ENCODE measurements at regions not wholly inside any gene's neighbourhood (a gene's known extent, or its start where the extent isn't known, plus 50 kb on each side); places are given as distances from the start of the nearest gene placed in this dataset.

DNA sequence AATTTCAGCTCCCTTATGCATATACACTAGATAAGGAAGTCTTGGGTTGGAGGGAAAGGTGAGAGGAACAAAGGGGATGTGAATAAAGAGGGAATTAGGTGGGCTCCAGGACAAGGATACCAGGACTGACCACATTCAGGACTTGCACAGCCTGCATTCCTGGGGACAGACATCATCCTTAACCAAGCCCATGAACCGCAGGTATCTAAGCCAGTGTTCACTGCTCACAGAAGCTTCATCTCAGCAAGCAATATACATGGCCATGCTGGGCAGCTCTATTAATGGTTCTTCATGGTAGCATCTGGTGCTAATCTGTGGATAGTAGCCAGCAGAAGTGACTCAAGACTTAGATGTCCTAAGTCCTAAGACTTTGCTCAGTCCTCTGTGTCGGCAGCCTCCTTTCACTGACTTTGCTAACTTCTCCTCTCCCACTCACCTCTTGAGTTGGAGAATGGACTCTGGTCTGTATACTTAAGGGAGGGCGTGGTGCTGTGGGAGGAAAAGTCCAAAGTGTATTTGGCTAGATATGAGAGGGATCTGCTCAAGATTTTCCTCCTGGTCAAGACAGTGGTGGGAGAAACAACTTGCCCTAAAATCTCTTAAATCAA, 136.1 kb downstream of the ASCL1 start:
- peaks cover 0 to 11% of the 10 kb centered on the region in 2 donors for H3K27me3 Mint-ChIP-seq
- Histone ChIP-seq H3K4me3 (ENCODE audit: control insufficient read depth in 1 of 2, extremely low read depth in 1 of 2, low read length in 1 of 2) (no peak overlapping the region), H3K4me1 (ENCODE audit: control insufficient read depth in 1 of 2, extremely low read depth in 1 of 2, insufficient read depth in 2 of 2, low read length in 2 of 2) (no peaks in the 10 kb centered on the region), H3K27me3 (replicated peaks in 1 of 2; ENCODE audit: control insufficient read depth in 2 of 2, extremely low read depth in 1 of 2, insufficient read depth in 2 of 2, low read length in 1 of 2) (no peaks in the 10 kb centered on the region), H3K9me3 (no peaks in the 10 kb centered on the region), H3K27ac (ENCODE audit: low read length) (no peak overlapping the region), H3K36me3 (ENCODE audit: control insufficient read depth in 2 of 2, extremely low read depth in 1 of 2, insufficient read depth in 1 of 2, low read length in 1 of 2) (no peaks in the 10 kb centered on the region)
- H3K9me3 Mint-ChIP-seq, result peaks cover 0 to 7% (median 6%) of the 10 kb centered on the region in 3 donors
- ChIA-PET POLR2A (no interaction called here), CTCF (no interaction called here)
- no peaks in the 10 kb centered on the region for H3K36me3 Mint-ChIP-seq
- H3K4me1 Mint-ChIP-seq, result no peaks in the 10 kb centered on the region
- H3K4me3 Mint-ChIP-seq, result no peak overlapping the region
- ATAC-seq (replicated peaks in 1 of 4) (no peak), DNase-seq (no peak)
- H3K27ac Mint-ChIP-seq, result no peak overlapping the region
- WGBS (ENCODE audit: insufficient coverage), result no CpG with 5 or more reads among the region's 3 CpGs

DNA sequence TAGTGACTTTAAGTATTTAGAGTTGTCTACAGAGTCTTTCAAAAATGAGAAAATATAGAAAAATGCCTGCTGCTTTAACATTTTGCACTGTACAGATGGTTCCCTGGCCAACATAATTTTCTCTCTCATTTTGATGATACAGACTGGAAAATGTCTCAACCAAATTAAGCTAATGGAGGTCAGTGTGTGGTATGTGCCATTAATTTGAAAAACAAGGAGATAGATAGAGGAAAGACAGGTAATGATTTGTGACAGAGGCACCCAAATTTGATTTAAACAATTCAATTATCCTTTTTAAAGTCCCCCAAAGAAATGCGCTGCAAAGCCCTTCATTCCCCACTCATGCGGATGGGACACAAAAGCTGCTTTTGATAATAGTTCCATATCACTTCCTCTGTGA, 140.0 kb downstream of the ASCL1 start:
- Histone ChIP-seq H3K27me3 (replicated peaks in 1 of 2; ENCODE audit: control insufficient read depth in 2 of 2, extremely low read depth in 1 of 2, insufficient read depth in 2 of 2, low read length in 1 of 2) (peaks cover 0 to 5% of the 10 kb centered on the region in 2 experiments), H3K27ac (ENCODE audit: low read length) (no peak overlapping the region), H3K4me1 (ENCODE audit: control insufficient read depth in 1 of 2, extremely low read depth in 1 of 2, insufficient read depth in 2 of 2, low read length in 2 of 2) (no peaks in the 10 kb centered on the region), H3K9me3 (no peaks in the 10 kb centered on the region), H3K36me3 (ENCODE audit: control insufficient read depth in 2 of 2, extremely low read depth in 1 of 2, insufficient read depth in 1 of 2, low read length in 1 of 2) (no peaks in the 10 kb centered on the region), H3K4me3 (ENCODE audit: control insufficient read depth in 1 of 2, extremely low read depth in 1 of 2, low read length in 1 of 2) (no peak overlapping the region)
- Mint-ChIP-seq H3K27me3 (peaks cover 0 to 11% of the 10 kb centered on the region in 2 donors), H3K36me3 (no peaks in the 10 kb centered on the region), H3K9me3 (peaks cover 0 to 7% (median 6%) of the 10 kb centered on the region in 3 donors), H3K4me3 (no peak overlapping the region), H3K4me1 (no peaks in the 10 kb centered on the region), H3K27ac (no peak overlapping the region)
- WGBS (ENCODE audit: insufficient coverage), result no CpG with 5 or more reads among the region's 2 CpGs
- no peak for ATAC-seq (replicated peaks in 1 of 4)
- CTCF ChIA-PET, result no interaction called here
- DNase-seq, result no peak
- POLR2A ChIA-PET, result no interaction called here

DNA sequence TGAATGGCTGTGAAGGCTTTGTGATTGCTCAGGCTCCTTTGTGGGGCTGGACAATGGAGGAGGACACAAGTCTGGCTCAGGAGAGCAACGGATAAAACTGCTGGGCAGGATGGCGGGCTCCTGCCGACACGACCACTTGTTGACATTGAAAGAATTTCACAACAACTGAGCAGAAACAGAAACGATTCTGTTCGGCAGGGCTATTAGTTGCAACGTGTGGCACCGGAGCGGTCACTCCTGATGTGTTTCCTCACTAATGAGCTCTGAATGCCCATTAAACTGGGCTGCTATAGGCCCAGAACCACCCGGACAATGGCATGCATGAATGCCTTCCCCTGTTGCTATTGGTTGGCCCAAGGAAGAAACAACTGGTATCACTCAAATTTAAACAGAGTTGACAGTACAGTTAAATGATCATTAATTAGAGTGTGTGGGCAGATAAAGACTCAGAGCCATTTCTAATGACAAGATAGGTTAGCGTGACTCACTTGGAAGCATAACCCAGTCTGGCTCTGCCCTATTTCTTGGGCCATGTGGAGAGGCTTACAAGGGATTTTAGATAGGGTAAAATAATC, 142.9 kb downstream of the ASCL1 start:
- Mint-ChIP-seq H3K27me3 (peaks cover 4 to 20% of the 10 kb centered on the region in 2 donors), H3K4me1 (no peaks in the 10 kb centered on the region), H3K36me3 (no peaks in the 10 kb centered on the region), H3K9me3 (peaks cover 0 to 3% (median 3%) of the 10 kb centered on the region in 3 donors), H3K4me3 (no peak overlapping the region), H3K27ac (no peak overlapping the region)
- POLR2A ChIA-PET, result no interaction called here
- H3K27me3 ChIP-seq (replicated peaks in 1 of 2; ENCODE audit: control insufficient read depth in 2 of 2, extremely low read depth in 1 of 2, insufficient read depth in 2 of 2, low read length in 1 of 2), result peaks cover 0 to 5% of the 10 kb centered on the region in 2 experiments
- WGBS (ENCODE audit: insufficient coverage), result 89% methylated on average over 11 of the region's 11 CpGs
- ATAC-seq (replicated peaks in 1 of 4) (no peak), DNase-seq (no peak)
- H3K27ac ChIP-seq (ENCODE audit: low read length), result no peak overlapping the region
- no peaks in the 10 kb centered on the region for H3K4me1 ChIP-seq (ENCODE audit: control insufficient read depth in 1 of 2, extremely low read depth in 1 of 2, insufficient read depth in 2 of 2, low read length in 2 of 2)
- CTCF ChIA-PET, result no interaction called here
- no peaks in the 10 kb centered on the region for H3K9me3 ChIP-seq
- no peaks in the 10 kb centered on the region for H3K36me3 ChIP-seq (ENCODE audit: control insufficient read depth in 2 of 2, extremely low read depth in 1 of 2, insufficient read depth in 1 of 2, low read length in 1 of 2)
- no peak overlapping the region for H3K4me3 ChIP-seq (ENCODE audit: control insufficient read depth in 1 of 2, extremely low read depth in 1 of 2, low read length in 1 of 2)

DNA sequence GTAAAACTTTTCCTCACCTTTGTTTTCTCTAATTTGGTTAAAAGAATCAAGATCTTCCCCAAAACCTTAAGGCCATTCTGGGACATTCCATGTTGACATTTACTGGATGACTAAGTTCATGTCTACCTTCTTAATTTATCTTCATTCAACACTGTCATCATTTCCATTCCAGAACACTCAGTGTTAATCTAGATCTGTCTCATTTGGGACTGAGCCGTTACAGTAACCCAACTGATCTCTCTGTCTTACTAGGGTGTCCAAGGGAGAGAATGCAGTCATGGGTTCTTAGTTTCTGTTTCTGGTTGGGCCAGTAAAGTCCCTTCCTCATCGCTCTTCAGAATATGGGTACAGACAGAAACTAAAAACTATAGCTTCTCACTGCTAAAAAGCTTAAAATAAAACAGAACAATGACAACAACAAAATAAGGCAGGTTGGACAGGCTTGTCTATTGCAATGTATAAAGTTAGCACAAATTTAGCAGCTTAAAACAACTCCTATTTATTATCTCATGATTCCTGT, 144.8 kb downstream of the ASCL1 start:
- no CpG with 5 or more reads among the region's 2 CpGs for WGBS (ENCODE audit: insufficient coverage)
- no peaks in the 10 kb centered on the region for H3K9me3 Mint-ChIP-seq
- no peak overlapping the region for H3K27ac Mint-ChIP-seq
- POLR2A ChIA-PET, result no interaction called here
- H3K9me3 ChIP-seq, result no peaks in the 10 kb centered on the region
- H3K4me3 ChIP-seq (ENCODE audit: control insufficient read depth in 1 of 2, extremely low read depth in 1 of 2, low read length in 1 of 2), result no peak overlapping the region
- peaks cover 0 to 5% of the 10 kb centered on the region in 2 experiments for H3K27me3 ChIP-seq (replicated peaks in 1 of 2; ENCODE audit: control insufficient read depth in 2 of 2, extremely low read depth in 1 of 2, insufficient read depth in 2 of 2, low read length in 1 of 2)
- H3K27me3 Mint-ChIP-seq, result peaks cover 4 to 20% of the 10 kb centered on the region in 2 donors
- H3K36me3 ChIP-seq (ENCODE audit: control insufficient read depth in 2 of 2, extremely low read depth in 1 of 2, insufficient read depth in 1 of 2, low read length in 1 of 2), result no peaks in the 10 kb centered on the region
- CTCF ChIA-PET, result no interaction called here
- no peak overlapping the region for H3K27ac ChIP-seq (ENCODE audit: low read length)
- H3K4me1 Mint-ChIP-seq, result no peaks in the 10 kb centered on the region
- no peaks in the 10 kb centered on the region for H3K36me3 Mint-ChIP-seq
- ATAC-seq (replicated peaks in 1 of 4) (no peak), DNase-seq (no peak)
- H3K4me1 ChIP-seq (ENCODE audit: control insufficient read depth in 1 of 2, extremely low read depth in 1 of 2, insufficient read depth in 2 of 2, low read length in 2 of 2), result no peaks in the 10 kb centered on the region
- no peak overlapping the region for H3K4me3 Mint-ChIP-seq

DNA sequence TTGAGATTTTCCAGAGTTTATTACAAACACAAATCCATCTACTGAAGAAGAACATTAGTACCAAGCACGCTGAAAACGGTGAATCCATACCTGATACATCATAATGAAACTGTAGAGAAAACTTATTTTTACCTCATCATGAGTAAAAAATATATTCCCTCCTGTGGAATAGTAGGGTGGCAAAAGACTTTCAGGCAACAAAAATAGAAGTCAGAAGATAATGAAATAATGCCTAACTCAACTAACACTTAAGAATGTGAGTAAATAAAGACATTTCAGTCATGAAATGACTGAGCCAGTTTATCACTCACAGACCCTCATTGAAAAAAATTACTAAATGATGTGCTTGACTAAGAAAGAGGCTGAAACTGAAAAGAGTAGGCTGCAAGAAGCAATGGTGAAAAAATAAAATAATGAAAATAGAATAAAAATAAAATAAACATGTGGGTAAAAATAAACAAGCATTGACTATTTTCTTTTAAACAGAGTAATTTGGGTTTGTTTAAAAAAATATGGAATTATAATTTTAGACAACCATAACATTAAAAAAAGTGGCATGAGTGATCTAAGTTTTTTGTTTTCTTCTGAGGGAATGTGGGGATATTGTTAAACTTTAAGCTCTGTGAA, 148.6 kb downstream of the ASCL1 start:
- H3K27ac ChIP-seq (ENCODE audit: low read length), result no peak overlapping the region
- ChIA-PET CTCF (no interaction called here), POLR2A (no interaction called here)
- DNase-seq, result no peak
- Mint-ChIP-seq H3K4me1 (no peaks in the 10 kb centered on the region), H3K9me3 (no peaks in the 10 kb centered on the region), H3K27me3 (peaks cover 4 to 20% of the 10 kb centered on the region in 2 donors), H3K36me3 (no peaks in the 10 kb centered on the region), H3K4me3 (no peak overlapping the region), H3K27ac (no peak overlapping the region)
- H3K9me3 ChIP-seq, result no peaks in the 10 kb centered on the region
- no peaks in the 10 kb centered on the region for H3K4me1 ChIP-seq (ENCODE audit: control insufficient read depth in 1 of 2, extremely low read depth in 1 of 2, insufficient read depth in 2 of 2, low read length in 2 of 2)
- no peaks in the 10 kb centered on the region for H3K27me3 ChIP-seq (replicated peaks in 1 of 2; ENCODE audit: control insufficient read depth in 2 of 2, extremely low read depth in 1 of 2, insufficient read depth in 2 of 2, low read length in 1 of 2)
- no CpG with 5 or more reads among the region's 2 CpGs for WGBS (ENCODE audit: insufficient coverage)
- no peaks in the 10 kb centered on the region for H3K36me3 ChIP-seq (ENCODE audit: control insufficient read depth in 2 of 2, extremely low read depth in 1 of 2, insufficient read depth in 1 of 2, low read length in 1 of 2)
- ATAC-seq (replicated peaks in 1 of 4), result no peak
- no peak overlapping the region for H3K4me3 ChIP-seq (ENCODE audit: control insufficient read depth in 1 of 2, extremely low read depth in 1 of 2, low read length in 1 of 2)

DNA sequence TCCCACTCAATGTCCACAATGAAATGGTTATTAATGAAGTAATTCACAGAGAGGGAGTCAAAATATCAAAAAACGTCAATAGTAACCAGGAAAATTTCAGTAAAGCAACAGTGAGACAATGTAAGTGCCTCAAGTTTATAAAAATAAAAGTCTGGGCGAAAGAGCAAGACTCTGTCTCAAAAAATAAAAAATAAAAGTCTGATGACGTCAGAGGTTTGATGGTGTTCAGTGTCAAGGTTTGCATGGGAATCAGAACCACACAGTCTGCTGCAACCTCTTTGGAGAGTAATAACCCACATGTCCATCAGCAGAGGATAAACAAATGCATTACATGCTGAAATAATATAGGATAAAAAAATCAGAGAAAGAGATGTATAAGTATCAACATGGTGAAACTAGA, 152.4 kb downstream of the ASCL1 start:
- Histone ChIP-seq H3K4me1 (ENCODE audit: control insufficient read depth in 1 of 2, extremely low read depth in 1 of 2, insufficient read depth in 2 of 2, low read length in 2 of 2) (no peaks in the 10 kb centered on the region), H3K27me3 (replicated peaks in 1 of 2; ENCODE audit: control insufficient read depth in 2 of 2, extremely low read depth in 1 of 2, insufficient read depth in 2 of 2, low read length in 1 of 2) (no peaks in the 10 kb centered on the region), H3K36me3 (ENCODE audit: control insufficient read depth in 2 of 2, extremely low read depth in 1 of 2, insufficient read depth in 1 of 2, low read length in 1 of 2) (no peaks in the 10 kb centered on the region), H3K27ac (ENCODE audit: low read length) (no peak overlapping the region), H3K4me3 (ENCODE audit: control insufficient read depth in 1 of 2, extremely low read depth in 1 of 2, low read length in 1 of 2) (no peak overlapping the region), H3K9me3 (no peaks in the 10 kb centered on the region)
- ATAC-seq (replicated peaks in 1 of 4) (no peak), DNase-seq (no peak)
- Mint-ChIP-seq H3K36me3 (no peaks in the 10 kb centered on the region), H3K27ac (no peak overlapping the region), H3K4me3 (no peak overlapping the region), H3K27me3 (peaks cover 0 to 10% of the 10 kb centered on the region in 2 donors), H3K9me3 (no peaks in the 10 kb centered on the region), H3K4me1 (no peaks in the 10 kb centered on the region)
- POLR2A ChIA-PET, result no interaction called here
- CTCF ChIA-PET, result no interaction called here
- 90% methylated on average over 2 of the region's 3 CpGs for WGBS (ENCODE audit: insufficient coverage)

All from T-cell (primary cell).